Caco-2 (cell line): ENCODE measurements at regions not wholly inside any gene's neighbourhood (a gene's known extent, or its start where the extent isn't known, plus 50 kb on each side); places are given as distances from the start of the nearest gene placed in this dataset.

ENCODE experiments used
- BruUV-seq: library from RNA; stranded (reverse); fragments of 400-500 nt; replicated peaks from 2 replicates; lab custom pipeline; 2021; lab: Mats Ljungman, UMichigan
- CTCF ChIA-PET: fragments of 300-600 bp; sonication (Branson Sonifier 250); formaldehyde crosslinking; loops from one replicate; lab custom pipeline; 2022; ENCODE audit warnings: antibody characterized with exemption; lab: Charles Lee
- POLR2A ChIA-PET: fragments of 300-600 bp; sonication (Branson Sonifier 250); formaldehyde crosslinking; loops from one replicate; lab custom pipeline; 2022; ENCODE audit warnings: antibody characterized with exemption; lab: Charles Lee
- DNase-seq, 2 experiments: peaks; one replicate each; pipeline versions ENCODE4 v3.0.0 to v3.0.0-alpha.2; 2020 to 2022
- H3K27me3 ChIP-seq: replicated peaks from 2 replicates; pipeline ENCODE4 v1.6.0; 2011; ENCODE audit warnings: low read length; ENCODE audit not compliant: control insufficient read depth, insufficient read depth
- H3K36me3 ChIP-seq: 2 replicates; pipeline ENCODE4 v1.5.1; 2011; ENCODE audit warnings: low read length; ENCODE audit not compliant: control insufficient read depth, insufficient read depth
- H3K4me1 ChIP-seq: fragments of 250-450 bp; sonication (Bioruptor Pico); 2 replicates; pipeline ENCODE4 v1.5.1; 2020; ENCODE audit warnings: mild to moderate bottlenecking
- H3K4me3 ChIP-seq: 2 replicates; pipeline ENCODE4 v1.5.1; 2011; ENCODE audit warnings: low read depth, mild to moderate bottlenecking, control low read depth, low read length
- H3K9me3 ChIP-seq: fragments of 250-450 bp; sonication (Bioruptor Pico); 2 replicates; pipeline ENCODE4 v1.5.1; 2020; ENCODE audit warnings: mild to moderate bottlenecking, moderate library complexity
- H3K27ac Mint-ChIP-seq: one replicate; pipeline ENCODE4 v1.8.0; 2022; ENCODE audit warnings: mixed read lengths; ENCODE audit not compliant: unreplicated experiment
- H3K27me3 Mint-ChIP-seq: one replicate; pipeline ENCODE4 v1.8.0; 2022; ENCODE audit warnings: mixed read lengths; ENCODE audit not compliant: insufficient read depth, unreplicated experiment
- H3K36me3 Mint-ChIP-seq: one replicate; pipeline ENCODE4 v1.8.0; 2022; ENCODE audit warnings: mild to moderate bottlenecking, mixed read lengths; ENCODE audit not compliant: insufficient read depth, unreplicated experiment
- H3K4me1 Mint-ChIP-seq: one replicate; pipeline ENCODE4 v1.8.0; 2022; ENCODE audit warnings: low read depth, mixed read lengths; ENCODE audit not compliant: unreplicated experiment
- H3K4me3 Mint-ChIP-seq: one replicate; pipeline ENCODE4 v1.8.0; 2022; ENCODE audit warnings: mild to moderate bottlenecking, moderate library complexity, mixed read lengths; ENCODE audit not compliant: unreplicated experiment
- H3K9me3 Mint-ChIP-seq: one replicate; pipeline ENCODE4 v1.8.0; 2022; ENCODE audit warnings: mixed read lengths; ENCODE audit not compliant: unreplicated experiment
- intact Hi-C: fragments of 100-400 bp; cut with micrococcal nuclease; formaldehyde crosslinking; loops from one replicate; pipeline ENCODE4 v1.10.0; 2022; ENCODE audit not compliant: unreplicated experiment
- TF ChIP-seq, protein P1 (sequence below), 2 experiments: fragments of 200-600 bp in 1 of 2; IDR thresholded peaks; 1 replicate in 1 of 2; 2 replicates in 1 of 2; pipeline versions ENCODE4 v1.5.1 to v1.8.0; 2011 to 2022; ENCODE audit warnings: antibody characterized with exemption in 1 of 2, control low read depth in 1 of 2, inconsistent platforms in 1 of 2, low read depth in 1 of 2, low read length in 1 of 2, mild to moderate bottlenecking in 1 of 2, moderate library complexity in 1 of 2; ENCODE audit not compliant: insufficient read depth in 1 of 2, severe bottlenecking in 1 of 2, unreplicated experiment in 1 of 2

DNA sequence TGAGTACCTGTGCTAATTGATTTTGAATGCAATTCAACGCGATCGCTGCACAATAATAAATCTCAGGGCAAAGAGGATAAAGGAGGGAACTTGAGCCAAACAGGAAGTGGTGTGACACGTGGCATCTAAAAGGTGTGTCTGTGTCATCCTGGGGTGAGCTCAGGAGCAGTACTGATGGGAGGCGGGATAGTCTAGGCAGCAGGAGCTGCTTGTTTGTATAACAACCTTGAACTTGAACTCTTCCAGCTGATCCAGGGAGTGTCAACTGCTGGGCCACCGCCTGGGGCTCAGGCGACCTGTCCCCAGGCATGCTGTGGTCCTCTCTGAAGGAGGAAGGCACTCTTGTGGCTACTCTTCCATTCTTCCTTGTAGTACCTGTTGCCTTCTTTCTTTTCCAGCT, 61.2 kb downstream of the BOD1L2 start:
- no peaks in the 10 kb centered on the region for H3K27me3 Mint-ChIP-seq
- intact Hi-C loops: no loop called here
- H3K4me1 ChIP-seq: peaks cover 27% of the 10 kb centered on the region

DNA sequence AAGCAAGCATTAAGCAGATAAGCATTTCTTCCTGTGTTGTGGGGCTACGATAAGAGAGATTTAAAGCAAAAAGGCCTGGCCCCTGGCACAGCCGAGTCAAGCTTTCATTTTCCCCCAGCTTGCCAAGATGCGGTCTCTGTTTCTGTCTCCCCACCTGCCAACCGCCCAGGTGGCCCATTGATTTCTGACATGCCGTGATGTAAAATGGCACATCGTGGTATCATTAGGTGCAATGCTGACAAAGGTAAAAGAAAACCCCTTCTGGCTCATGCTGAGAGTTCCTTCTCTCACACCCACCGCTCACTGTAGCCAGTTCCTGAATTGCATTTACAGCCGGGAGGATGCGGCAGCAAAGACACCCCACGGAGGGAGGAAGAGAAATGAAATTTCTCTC, 62.8 kb downstream of the BOD1L2 start:
- Histone ChIP-seq H3K4me3 (no peak overlapping the region), H3K27me3 (no peaks in the 10 kb centered on the region), H3K4me1 (peaks cover 27% of the 10 kb centered on the region), H3K9me3 (no peaks in the 10 kb centered on the region), H3K36me3 (no peaks in the 10 kb centered on the region)
- DNase-seq: no peak
- peak overlapping the region; percentile 10 for H3K4me3 Mint-ChIP-seq
- H3K27me3 Mint-ChIP-seq: no peaks in the 10 kb centered on the region
- H3K36me3 Mint-ChIP-seq: no peaks in the 10 kb centered on the region
- intact Hi-C loops: no loop called here
- no TSS peak for BruUV-seq
- TF ChIP-seq, protein P1, sequence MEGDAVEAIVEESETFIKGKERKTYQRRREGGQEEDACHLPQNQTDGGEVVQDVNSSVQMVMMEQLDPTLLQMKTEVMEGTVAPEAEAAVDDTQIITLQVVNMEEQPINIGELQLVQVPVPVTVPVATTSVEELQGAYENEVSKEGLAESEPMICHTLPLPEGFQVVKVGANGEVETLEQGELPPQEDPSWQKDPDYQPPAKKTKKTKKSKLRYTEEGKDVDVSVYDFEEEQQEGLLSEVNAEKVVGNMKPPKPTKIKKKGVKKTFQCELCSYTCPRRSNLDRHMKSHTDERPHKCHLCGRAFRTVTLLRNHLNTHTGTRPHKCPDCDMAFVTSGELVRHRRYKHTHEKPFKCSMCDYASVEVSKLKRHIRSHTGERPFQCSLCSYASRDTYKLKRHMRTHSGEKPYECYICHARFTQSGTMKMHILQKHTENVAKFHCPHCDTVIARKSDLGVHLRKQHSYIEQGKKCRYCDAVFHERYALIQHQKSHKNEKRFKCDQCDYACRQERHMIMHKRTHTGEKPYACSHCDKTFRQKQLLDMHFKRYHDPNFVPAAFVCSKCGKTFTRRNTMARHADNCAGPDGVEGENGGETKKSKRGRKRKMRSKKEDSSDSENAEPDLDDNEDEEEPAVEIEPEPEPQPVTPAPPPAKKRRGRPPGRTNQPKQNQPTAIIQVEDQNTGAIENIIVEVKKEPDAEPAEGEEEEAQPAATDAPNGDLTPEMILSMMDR (IDR thresholded peaks at IDR 0.05; ENCODE audit: insufficient read depth in 1 of 2, low read depth in 1 of 2, low read length in 1 of 2, severe bottlenecking in 1 of 2, unreplicated experiment in 1 of 2): no peak
- H3K27ac Mint-ChIP-seq: peak overlapping the region; percentile 3
- CTCF ChIA-PET: no interaction called here
- POLR2A ChIA-PET: no interaction called here
- peaks cover 24% of the 10 kb centered on the region for H3K4me1 Mint-ChIP-seq
- peaks cover 9% of the 10 kb centered on the region for H3K9me3 Mint-ChIP-seq

More for the DNA sequence above, 61.2 kb downstream of the BOD1L2 start:
- H3K9me3 ChIP-seq: no peaks in the 10 kb centered on the region
- ChIA-PET POLR2A (no interaction called here), CTCF (no interaction called here)
- H3K36me3 ChIP-seq: no peaks in the 10 kb centered on the region
- Mint-ChIP-seq H3K36me3 (no peaks in the 10 kb centered on the region), H3K4me1 (peaks cover 24% of the 10 kb centered on the region), H3K27ac (no peak overlapping the region), H3K4me3 (no peak overlapping the region), H3K9me3 (peaks cover 9% of the 10 kb centered on the region)
- no peaks in the 10 kb centered on the region for H3K27me3 ChIP-seq
- H3K4me3 ChIP-seq: no peak overlapping the region
- BruUV-seq: no TSS peak
- no peak for DNase-seq
- TF ChIP-seq, protein P1 (IDR thresholded peaks at IDR 0.05; ENCODE audit: insufficient read depth in 1 of 2, low read depth in 1 of 2, low read length in 1 of 2, severe bottlenecking in 1 of 2, unreplicated experiment in 1 of 2): no peak

DNA sequence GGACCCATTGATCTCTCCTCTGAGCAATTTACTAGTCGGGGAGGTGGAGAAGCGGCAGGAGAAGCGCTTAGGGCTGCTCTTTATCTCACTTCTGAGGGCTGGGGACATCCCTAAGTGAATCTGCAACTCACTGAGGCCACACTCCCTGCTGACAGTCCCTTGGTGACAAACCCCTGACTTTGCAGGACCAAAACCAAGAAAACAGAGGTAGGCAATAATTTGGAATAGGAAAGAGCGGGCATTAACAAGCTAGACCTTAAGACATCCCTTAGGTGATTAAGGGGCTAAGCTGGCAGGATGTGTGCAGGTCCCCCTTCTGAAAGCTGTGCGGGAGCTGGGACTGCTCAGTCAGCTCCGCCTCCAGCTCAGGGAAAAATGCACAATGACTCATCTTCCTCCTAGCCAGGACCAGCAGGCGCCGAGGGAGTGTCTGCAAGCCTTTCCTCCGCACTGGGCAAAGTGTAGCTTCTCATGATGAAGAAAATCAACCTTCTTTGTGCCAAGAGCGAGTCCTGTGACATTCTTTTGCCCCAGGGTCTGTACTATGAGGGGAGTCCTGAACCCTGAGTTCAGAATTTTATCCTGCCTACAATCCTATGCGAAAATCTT, 63.3 kb downstream of the BOD1L2 start:
- Histone ChIP-seq H3K9me3 (no peaks in the 10 kb centered on the region), H3K4me3 (no peak overlapping the region), H3K4me1 (peaks cover 27% of the 10 kb centered on the region), H3K36me3 (no peaks in the 10 kb centered on the region), H3K27me3 (no peaks in the 10 kb centered on the region)
- H3K4me1 Mint-ChIP-seq: peaks cover 24% of the 10 kb centered on the region
- no peaks in the 10 kb centered on the region for H3K27me3 Mint-ChIP-seq
- H3K27ac Mint-ChIP-seq: peak overlapping the region; percentile 3
- ChIA-PET POLR2A (no interaction called here), CTCF (no interaction called here)
- intact Hi-C loops: no loop called here
- H3K4me3 Mint-ChIP-seq: peak overlapping the region; percentile 10
- BruUV-seq: no TSS peak
- peaks cover 9% of the 10 kb centered on the region for H3K9me3 Mint-ChIP-seq
- TF ChIP-seq, protein P1 (IDR thresholded peaks at IDR 0.05; ENCODE audit: insufficient read depth in 1 of 2, low read depth in 1 of 2, low read length in 1 of 2, severe bottlenecking in 1 of 2, unreplicated experiment in 1 of 2): no peak
- no peaks in the 10 kb centered on the region for H3K36me3 Mint-ChIP-seq
- peak; percentile 46 to 65 for DNase-seq
